ENCODE measurements at regions not wholly inside any gene's neighbourhood (a gene's known extent, or its start where the extent isn't known, plus 50 kb on each side); places are given as distances from the start of the nearest gene placed in this dataset.
"Not testable (repeated sequence)": the region's sequence is repeated elsewhere in the genome, so short reads cannot be mapped to it uniquely, and the experiment has no call there.

DNA sequence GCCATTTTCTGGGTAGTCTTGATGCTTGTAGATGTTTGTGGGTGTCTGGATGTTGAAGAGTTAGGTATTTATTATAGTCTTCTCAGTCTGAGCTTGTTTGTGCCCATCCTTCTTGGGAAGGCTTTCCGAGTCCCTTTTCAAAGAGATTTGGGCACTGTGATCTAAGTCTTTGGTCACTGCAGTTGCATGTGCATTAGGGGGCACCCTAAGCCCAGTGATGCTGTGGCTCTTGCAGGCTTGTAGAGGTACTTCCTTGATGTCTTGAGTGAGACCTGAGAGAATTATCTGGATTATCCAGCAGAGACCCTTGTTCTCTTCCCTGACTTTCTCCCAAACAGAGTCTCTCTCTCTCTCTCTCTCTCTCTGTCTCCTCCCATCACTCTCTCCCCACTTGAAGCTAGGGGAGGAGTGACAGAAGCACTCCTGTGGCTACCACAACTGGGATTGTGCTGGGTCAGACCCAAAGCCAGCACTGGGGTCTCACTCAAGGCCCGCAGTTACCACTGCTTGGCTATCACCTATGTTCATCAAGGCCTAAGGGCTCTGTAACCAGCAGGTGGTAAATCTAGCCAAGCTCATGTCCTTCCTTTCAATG, 68.5 kb downstream of the TMCO5A start:
- H3K36me3 Mint-ChIP-seq: peaks cover 7 to 14% of the 10 kb centered on the region in 2 donors
- H3K27ac Mint-ChIP-seq: peak overlapping the region in 1 of 6 donors; percentile 19
- ATAC-seq (ENCODE audit: low read depth in 2 of 2): no peak
- H3K27me3 Mint-ChIP-seq: peaks cover 0 to 24% (median 15%) of the 10 kb centered on the region in 3 donors
- H3K4me1 Mint-ChIP-seq: peaks cover 0 to 4% (median 0%) of the 10 kb centered on the region in 3 donors
- H3K4me3 Mint-ChIP-seq: no peak overlapping the region
- DNase-seq: peak; percentile 19
- H3K9me3 Mint-ChIP-seq: peaks cover 10 to 23% (median 13%) of the 10 kb centered on the region in 7 donors

DNA sequence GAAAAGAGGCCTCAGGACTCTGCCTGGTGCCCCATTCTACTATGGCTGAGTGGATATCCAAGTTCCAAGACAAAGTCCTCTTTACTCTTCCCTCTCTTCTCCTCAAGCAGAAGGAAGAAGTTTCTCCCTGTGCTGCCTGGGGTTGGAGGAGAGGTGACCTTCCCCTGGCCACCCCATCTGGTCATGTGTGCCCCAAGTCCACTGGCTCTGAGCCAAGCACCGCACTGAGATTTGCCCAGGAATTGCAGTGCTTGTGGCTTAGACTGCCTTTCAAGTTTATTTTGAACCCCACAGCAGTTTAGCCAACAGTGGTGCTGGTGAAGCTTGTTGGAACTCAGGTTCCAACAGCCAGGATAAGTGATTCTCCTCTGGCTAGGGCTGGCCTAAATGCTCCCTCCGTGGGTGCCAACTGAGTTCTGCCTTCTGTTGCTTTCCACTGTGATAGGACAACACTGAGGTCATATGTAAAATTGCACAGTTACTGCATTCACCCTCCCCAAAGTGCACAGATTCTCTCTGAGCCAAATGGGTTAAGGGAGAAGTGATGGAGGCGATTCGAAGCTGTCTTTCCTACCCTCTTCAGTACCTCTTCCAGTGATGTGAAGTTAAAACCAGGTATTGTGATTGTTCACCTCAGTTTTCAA, 69.9 kb downstream of the TMCO5A start:
- no peak overlapping the region for H3K4me3 Mint-ChIP-seq
- no peak for DNase-seq
- ATAC-seq (ENCODE audit: low read depth in 2 of 2): no peak
- no peak overlapping the region for H3K27ac Mint-ChIP-seq
- H3K4me1 Mint-ChIP-seq: peaks cover 0 to 4% (median 0%) of the 10 kb centered on the region in 3 donors
- peaks cover 7 to 14% of the 10 kb centered on the region in 2 donors for H3K36me3 Mint-ChIP-seq
- peaks cover 10 to 18% (median 12%) of the 10 kb centered on the region in 7 donors for H3K9me3 Mint-ChIP-seq
- H3K27me3 Mint-ChIP-seq: peaks cover 0 to 20% (median 16%) of the 10 kb centered on the region in 3 donors

DNA sequence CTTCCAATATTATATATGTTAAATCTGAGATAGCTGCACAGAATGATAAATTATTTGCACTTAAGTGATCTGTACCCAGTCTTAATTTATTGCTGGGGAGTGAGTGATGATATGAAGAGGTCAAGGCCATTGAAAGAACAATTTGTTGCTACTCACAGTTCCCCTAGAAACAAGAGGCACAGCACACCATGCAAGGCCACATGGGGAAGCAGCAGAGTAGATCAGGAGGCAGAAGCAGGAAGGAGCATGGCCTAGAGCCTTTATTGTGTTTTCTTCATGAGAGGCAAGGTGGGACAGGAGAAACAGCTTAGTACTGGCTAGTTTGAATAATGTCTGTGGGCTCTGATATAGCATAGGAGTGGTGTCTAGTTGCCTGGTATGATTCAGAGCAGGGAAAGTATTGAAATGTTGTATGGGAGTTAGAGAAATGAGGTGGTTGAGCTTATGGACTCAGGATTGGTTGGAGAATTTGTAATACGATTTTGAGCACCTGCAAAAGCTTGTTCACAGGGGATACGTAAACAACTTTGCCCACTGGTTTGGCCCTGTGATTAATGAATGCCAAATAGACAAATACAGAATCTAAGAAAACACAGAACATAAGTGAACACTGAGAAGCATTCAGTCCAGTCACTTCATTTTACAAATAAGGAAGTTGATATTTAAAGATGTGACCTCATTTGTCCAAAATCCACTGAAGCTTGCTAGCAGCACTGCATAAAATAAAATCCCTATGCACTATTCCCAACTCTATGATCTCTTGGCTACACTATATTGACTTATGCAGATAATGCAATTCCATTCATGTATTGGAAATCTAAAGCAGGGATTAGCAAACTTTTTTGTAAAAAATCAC, 71.7 kb downstream of the TMCO5A start:
- Mint-ChIP-seq H3K4me3 (no peak overlapping the region), H3K4me1 (peaks cover 0 to 4% (median 0%) of the 10 kb centered on the region in 3 donors), H3K36me3 (peaks cover 7 to 14% of the 10 kb centered on the region in 2 donors), H3K9me3 (peaks cover 9 to 15% (median 12%) of the 10 kb centered on the region in 7 donors), H3K27ac (peak overlapping the region in 1 of 6 donors; percentile 5), H3K27me3 (peaks cover 10 to 22% (median 18%) of the 10 kb centered on the region in 3 donors)
- no peak for ATAC-seq (ENCODE audit: low read depth in 2 of 2)
- no peak for DNase-seq

DNA sequence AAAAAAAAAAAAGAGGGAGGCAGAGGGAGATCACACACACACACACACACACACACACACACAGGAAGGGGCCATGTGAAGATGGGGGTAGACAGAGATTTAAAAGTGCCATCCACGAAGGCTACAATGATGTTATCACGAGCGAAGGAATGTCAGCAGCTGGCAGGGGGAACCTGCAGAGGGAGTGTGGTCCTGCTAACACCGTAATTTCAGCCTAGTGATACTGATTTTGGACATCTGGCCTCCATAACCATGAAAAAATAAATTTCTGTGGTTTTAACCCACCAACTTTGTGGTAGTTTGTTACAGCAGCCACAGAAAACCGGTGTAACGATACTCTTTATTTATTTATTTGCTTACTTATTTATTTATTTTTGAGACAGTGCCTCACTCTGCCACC, 76.0 kb downstream of the TMCO5A start:
- peaks cover 6 to 29% (median 10%) of the 10 kb centered on the region in 3 donors for H3K27me3 Mint-ChIP-seq
- H3K4me1 Mint-ChIP-seq: peaks cover 0 to 4% (median 0%) of the 10 kb centered on the region in 3 donors
- no peak overlapping the region for H3K27ac Mint-ChIP-seq
- no peaks in the 10 kb centered on the region for H3K36me3 Mint-ChIP-seq
- ATAC-seq (ENCODE audit: low read depth in 2 of 2) (no peak), DNase-seq (no peak)
- no peak overlapping the region for H3K4me3 Mint-ChIP-seq
- H3K9me3 Mint-ChIP-seq: no peaks in the 10 kb centered on the region

DNA sequence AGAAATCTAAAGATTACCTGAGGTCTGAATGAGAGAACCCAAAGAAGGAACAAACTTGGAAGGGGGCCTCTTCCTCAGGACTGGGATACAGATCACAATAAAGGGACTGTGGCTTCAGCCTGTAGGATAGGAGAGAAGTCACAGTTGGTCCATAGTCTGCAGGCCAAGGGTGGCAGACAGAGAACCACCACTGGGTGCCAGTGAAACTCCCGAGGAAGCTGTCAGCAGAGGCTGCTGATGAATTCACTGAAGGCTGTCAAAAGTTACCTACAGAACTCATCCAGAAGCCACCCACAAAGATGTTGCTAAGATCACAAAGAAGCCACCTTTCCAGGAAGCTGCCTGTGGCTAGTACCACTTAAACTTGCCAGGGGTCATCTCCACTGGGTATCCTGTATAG, 78.5 kb downstream of the TMCO5A start:
- Mint-ChIP-seq H3K4me3 (no peak overlapping the region), H3K9me3 (peaks cover 0 to 9% (median 3%) of the 10 kb centered on the region in 7 donors), H3K4me1 (no peaks in the 10 kb centered on the region), H3K27me3 (peaks cover 9 to 37% (median 10%) of the 10 kb centered on the region in 3 donors), H3K27ac (peak overlapping the region in 1 of 6 donors; percentile 15), H3K36me3 (no peaks in the 10 kb centered on the region)
- no peak for ATAC-seq (ENCODE audit: low read depth in 2 of 2)
- DNase-seq: no peak

DNA sequence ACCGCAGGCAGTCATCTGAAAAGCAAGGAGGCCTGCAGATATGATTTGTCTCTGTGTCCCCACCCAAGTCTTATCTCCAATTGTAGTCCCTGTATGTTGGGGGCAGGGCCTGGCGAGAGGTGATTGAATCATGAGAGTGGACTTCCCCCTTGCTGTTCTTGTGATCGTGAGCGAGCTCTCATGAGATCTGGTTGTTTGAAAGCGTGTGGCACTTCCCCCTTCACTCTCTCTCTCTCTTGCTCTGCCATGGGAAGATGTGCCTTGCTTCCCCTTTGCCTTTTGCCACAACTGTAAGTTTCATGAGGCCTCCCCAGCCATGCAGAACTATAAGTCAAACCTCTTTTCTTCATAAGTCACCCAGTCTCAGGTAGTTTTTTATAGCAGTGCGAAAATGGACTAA, 83.3 kb downstream of the TMCO5A start:
- Mint-ChIP-seq H3K27ac (no peak overlapping the region), H3K27me3 (peaks cover 0 to 32% (median 9%) of the 10 kb centered on the region in 3 donors), H3K4me1 (no peaks in the 10 kb centered on the region), H3K4me3 (no peak overlapping the region), H3K9me3 (peaks cover 0 to 11% (median 3%) of the 10 kb centered on the region in 7 donors), H3K36me3 (no peaks in the 10 kb centered on the region)
- DNase-seq: no peak
- ATAC-seq (ENCODE audit: low read depth in 2 of 2): no peak

DNA sequence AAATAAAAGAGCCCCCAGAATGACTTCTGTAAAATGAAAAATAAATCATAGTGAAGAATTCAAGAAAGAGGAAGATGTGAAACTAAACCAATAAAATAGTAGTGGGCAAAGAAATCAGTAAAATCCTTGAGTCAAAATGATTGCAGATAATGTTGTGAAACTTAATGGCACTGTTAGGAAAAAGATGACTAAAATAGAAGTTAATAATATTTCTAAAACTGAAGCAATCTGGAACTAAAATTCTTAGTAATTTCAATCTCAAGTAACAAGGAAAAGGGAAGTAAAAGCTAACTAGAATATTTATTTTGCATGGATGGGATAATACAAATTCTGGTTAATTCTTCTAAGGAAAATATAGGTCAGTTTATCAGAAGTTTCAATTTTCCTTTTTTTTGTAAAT, 84.6 kb downstream of the TMCO5A start:
- peaks cover 0 to 11% (median 3%) of the 10 kb centered on the region in 7 donors for H3K9me3 Mint-ChIP-seq
- H3K4me3 Mint-ChIP-seq: no peak overlapping the region
- no peaks in the 10 kb centered on the region for H3K36me3 Mint-ChIP-seq
- peaks cover 0 to 25% (median 12%) of the 10 kb centered on the region in 3 donors for H3K27me3 Mint-ChIP-seq
- DNase-seq: no peak
- no peak overlapping the region for H3K27ac Mint-ChIP-seq
- no peaks in the 10 kb centered on the region for H3K4me1 Mint-ChIP-seq
- ATAC-seq (ENCODE audit: low read depth in 2 of 2): no peak

DNA sequence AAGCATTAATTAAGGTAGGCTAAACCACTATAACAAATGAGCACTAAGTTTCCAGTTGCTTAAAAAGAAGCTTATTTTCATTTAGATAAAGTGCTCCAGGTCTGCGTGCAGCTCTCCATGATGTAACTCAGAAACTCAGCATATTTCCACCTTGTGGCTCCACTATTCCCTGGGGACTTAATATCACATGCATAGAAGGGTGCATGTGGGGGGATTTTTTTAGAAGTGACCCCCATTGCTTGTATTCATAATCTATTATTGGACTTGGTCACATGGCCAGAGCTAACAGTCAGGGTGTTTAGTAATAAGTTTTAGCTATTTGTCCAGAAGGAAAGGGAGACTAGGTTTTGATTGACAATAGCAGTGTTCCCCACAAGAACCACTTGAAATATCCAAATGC, 86.8 kb downstream of the TMCO5A start:
- Mint-ChIP-seq H3K4me3 (no peak overlapping the region), H3K27ac (no peak overlapping the region), H3K4me1 (no peaks in the 10 kb centered on the region), H3K9me3 (peaks cover 0 to 11% (median 4%) of the 10 kb centered on the region in 7 donors), H3K36me3 (no peaks in the 10 kb centered on the region), H3K27me3 (peaks cover 0 to 22% (median 15%) of the 10 kb centered on the region in 3 donors)
- DNase-seq: no peak
- ATAC-seq (ENCODE audit: low read depth in 2 of 2): no peak

DNA sequence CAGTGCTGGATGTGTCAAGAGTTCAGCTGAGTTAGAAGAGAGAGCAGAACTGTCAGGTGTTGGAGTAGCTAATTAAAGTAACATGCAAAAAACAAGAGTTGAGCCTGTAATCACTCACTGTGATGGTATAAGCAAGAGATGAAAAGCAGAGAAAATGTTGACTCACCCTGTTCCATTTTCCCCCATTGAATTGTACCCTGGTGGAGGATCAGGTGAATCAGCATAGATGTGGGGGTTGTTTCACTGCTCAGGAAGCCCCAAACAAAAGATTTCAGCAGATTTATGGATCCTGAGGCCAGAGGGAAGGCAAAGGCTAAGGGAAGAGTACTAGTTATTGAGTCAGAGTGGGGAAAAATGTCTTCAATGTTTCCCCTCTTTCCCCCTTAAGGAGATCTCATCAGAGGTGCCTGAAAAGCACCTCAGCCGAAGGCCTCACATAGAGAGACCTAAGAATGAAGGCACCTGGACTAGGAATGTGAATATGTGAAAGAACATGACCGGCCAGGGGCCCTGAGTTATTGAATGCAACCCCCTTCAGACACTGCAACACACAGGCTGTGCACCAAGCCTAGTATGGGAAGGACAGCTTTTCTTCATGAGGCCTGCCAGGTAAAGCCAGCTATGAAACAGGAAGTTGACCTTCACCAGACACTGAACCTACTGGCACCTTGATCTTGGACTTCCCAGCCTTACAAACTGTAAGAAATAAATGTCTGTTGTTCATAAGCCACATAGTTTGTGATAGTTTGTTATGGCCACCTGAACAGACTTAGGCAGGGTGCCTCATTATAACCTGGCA, 90.1 kb downstream of the TMCO5A start:
- Mint-ChIP-seq H3K4me1 (no peaks in the 10 kb centered on the region), H3K9me3 (peaks cover 0 to 6% (median 2%) of the 10 kb centered on the region in 7 donors), H3K27me3 (peaks cover 0 to 23% (median 10%) of the 10 kb centered on the region in 3 donors)

DNA sequence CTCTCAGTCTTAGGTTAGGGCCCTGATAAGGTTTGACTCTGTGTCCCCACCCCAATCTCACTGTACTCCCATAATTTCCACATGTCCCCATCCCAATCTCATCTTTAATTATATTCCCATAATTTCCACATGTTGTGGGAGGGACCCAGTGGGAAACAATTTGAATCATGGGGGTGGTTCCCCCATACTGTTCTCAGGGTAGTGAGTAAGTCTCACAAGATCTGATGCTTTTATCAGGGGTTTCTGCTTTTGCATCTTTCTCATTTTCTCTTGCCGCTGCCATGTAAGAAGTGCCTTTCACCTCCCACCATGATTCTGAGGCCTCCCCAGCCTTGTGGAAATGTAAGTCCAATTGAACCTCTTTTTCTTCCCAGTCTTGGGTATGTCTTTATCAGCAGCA, 91.2 kb downstream of the TMCO5A start:
- not testable (repeated sequence) for H3K4me3 Mint-ChIP-seq, H3K27ac Mint-ChIP-seq

More for the DNA sequence above, 90.1 kb downstream of the TMCO5A start:
- no peak overlapping the region for H3K4me3 Mint-ChIP-seq
- H3K36me3 Mint-ChIP-seq: no peaks in the 10 kb centered on the region
- DNase-seq (no peak), ATAC-seq (ENCODE audit: low read depth in 2 of 2) (no peak)
- no peak overlapping the region for H3K27ac Mint-ChIP-seq

DNA sequence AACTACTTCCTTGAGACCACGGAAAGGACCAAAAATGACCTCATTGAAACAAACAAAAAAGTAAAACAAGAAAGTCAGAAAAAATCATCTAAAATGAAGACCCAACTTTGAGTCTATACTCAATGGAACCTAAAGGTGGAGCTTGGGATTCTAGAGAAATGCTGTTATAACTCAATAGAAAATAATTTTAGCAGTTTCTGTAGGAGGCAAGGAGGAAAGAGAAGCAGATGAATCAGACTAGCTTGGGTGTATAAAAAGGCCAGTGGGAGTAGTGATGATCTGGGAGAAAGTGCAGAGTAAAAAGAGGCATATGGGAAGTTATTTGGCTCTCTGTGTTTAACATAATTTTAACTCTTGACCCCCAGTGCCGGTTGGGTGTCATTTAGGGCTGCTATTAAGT, 94.4 kb downstream of the TMCO5A start:
- no peak overlapping the region for H3K27ac Mint-ChIP-seq
- peaks cover 0 to 6% (median 3%) of the 10 kb centered on the region in 7 donors for H3K9me3 Mint-ChIP-seq
- peaks cover 0 to 17% (median 10%) of the 10 kb centered on the region in 3 donors for H3K27me3 Mint-ChIP-seq
- no peaks in the 10 kb centered on the region for H3K36me3 Mint-ChIP-seq
- ATAC-seq (ENCODE audit: low read depth in 2 of 2) (no peak), DNase-seq (no peak)
- H3K4me3 Mint-ChIP-seq: no peak overlapping the region
- no peaks in the 10 kb centered on the region for H3K4me1 Mint-ChIP-seq

More for the DNA sequence above, 91.2 kb downstream of the TMCO5A start:
- not testable (repeated sequence) for H3K36me3 Mint-ChIP-seq; DNase-seq; H3K4me1 Mint-ChIP-seq; H3K9me3 Mint-ChIP-seq; ATAC-seq (ENCODE audit: low read depth in 2 of 2)
- H3K27me3 Mint-ChIP-seq: peaks cover 0 to 17% (median 6%) of the 10 kb centered on the region in 3 donors

DNA sequence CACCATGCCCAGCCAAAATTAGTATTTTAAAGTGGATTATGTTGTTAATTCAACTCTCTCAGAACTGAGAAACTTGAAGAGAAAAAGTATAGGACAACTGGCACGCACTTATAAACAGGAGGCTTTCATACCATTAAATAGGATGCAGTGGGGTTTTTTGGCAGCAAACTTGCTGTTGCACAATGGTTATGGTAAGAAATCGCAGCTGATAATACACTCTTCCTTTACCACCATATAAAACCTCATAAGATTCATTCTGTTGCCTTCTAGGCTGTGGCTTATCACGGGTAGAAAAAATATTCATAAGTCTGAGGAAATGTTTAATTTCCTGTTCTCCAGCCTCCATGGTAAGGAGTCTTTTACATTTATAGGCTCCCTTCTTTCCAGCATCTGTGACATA, 95.3 kb downstream of the TMCO5A start:
- H3K4me1 Mint-ChIP-seq: no peaks in the 10 kb centered on the region
- H3K9me3 Mint-ChIP-seq: peaks cover 0 to 6% (median 3%) of the 10 kb centered on the region in 7 donors
- ATAC-seq (ENCODE audit: low read depth in 2 of 2) (no peak), DNase-seq (no peak)
- H3K36me3 Mint-ChIP-seq: no peaks in the 10 kb centered on the region
- H3K4me3 Mint-ChIP-seq: no peak overlapping the region
- H3K27me3 Mint-ChIP-seq: peaks cover 4 to 23% (median 7%) of the 10 kb centered on the region in 3 donors
- H3K27ac Mint-ChIP-seq: no peak overlapping the region

DNA sequence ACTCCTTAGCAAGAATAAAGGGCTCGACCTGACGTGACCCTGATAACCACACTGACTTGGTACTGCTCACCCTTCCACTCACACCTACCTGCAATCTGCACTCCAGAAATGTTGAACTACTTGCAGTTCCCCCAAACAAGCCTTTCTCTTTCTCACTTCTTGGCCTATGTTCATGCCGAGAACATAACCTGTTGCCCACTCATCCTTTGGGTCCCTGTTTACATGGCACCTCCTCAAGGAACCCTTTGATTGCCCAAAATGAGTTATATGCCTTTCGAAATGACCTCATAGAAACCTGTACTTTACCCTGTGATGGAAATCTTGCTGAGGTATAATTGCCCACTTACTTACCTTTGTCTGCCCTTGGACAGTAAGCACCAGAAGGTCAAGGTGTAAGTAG, 96.2 kb downstream of the TMCO5A start:
- ATAC-seq (ENCODE audit: low read depth in 2 of 2) (no peak), DNase-seq (no peak)
- Mint-ChIP-seq H3K4me3 (no peak overlapping the region), H3K36me3 (no peaks in the 10 kb centered on the region), H3K27ac (peak overlapping the region in 1 of 6 donors; percentile 28), H3K27me3 (peaks cover 4 to 27% (median 10%) of the 10 kb centered on the region in 3 donors), H3K9me3 (peaks cover 0 to 6% (median 2%) of the 10 kb centered on the region in 7 donors), H3K4me1 (no peaks in the 10 kb centered on the region)
